Hematopoietic multipotent progenitor cell treated with erythropoietin and hydrocortisone succinate and interleukin-3 and kit ligand, for 15 days (in vitro differentiated cells): ENCODE measurements at regions not wholly inside any gene's neighbourhood (a gene's known extent, or its start where the extent isn't known, plus 50 kb on each side); places are given as distances from the start of the nearest gene placed in this dataset.

ENCODE experiments used
- DNase-seq: peaks from one replicate; pipeline ENCODE4 v3.0.0-alpha.2; 2015; ENCODE audit warnings: low spot score

- DNase-seq, result no peak
These were observed 334.1 kb downstream of the RPS24 start for GRCh38 chr10:78367751-78368150.

- no peak for DNase-seq
These were observed 337.5 kb downstream of the RPS24 start for GRCh38 chr10:78371136-78371535.

GRCh38 chr10:78372806-78373205, 339.1 kb downstream of the RPS24 start:
- no peak for DNase-seq

GRCh38 chr10:78374331-78375028, 340.8 kb downstream of the RPS24 start:
- no peak for DNase-seq

- no peak for DNase-seq
These were observed 342.5 kb downstream of the RPS24 start for GRCh38 chr10:78375854-78376785.

GRCh38 chr10:78377356-78377755, 343.7 kb downstream of the RPS24 start:
- DNase-seq, result no peak

- no peak for DNase-seq
These were observed 344.5 kb downstream of the RPS24 start for GRCh38 chr10:78378192-78378591.

- no peak for DNase-seq
These were observed 347.4 kb downstream of the RPS24 start for GRCh38 chr10:78381107-78381506.

- no peak for DNase-seq
These were observed 348.4 kb downstream of the RPS24 start for GRCh38 chr10:78382047-78382446.

GRCh38 chr10:78382772-78383171, 349.1 kb downstream of the RPS24 start:
- DNase-seq, result no peak

- DNase-seq, result no peak
These were observed 349.9 kb downstream of the RPS24 start for GRCh38 chr10:78383378-78384048.

GRCh38 chr10:78384049-78384431, 350.4 kb downstream of the RPS24 start:
- DNase-seq, result no peak

- DNase-seq, result no peak
These were observed 351.9 kb downstream of the RPS24 start for GRCh38 chr10:78385599-78385998.

- DNase-seq, result no peak
These were observed 352.8 kb downstream of the RPS24 start for GRCh38 chr10:78386509-78386908.

GRCh38 chr10:78388331-78389050, 354.8 kb downstream of the RPS24 start:
- DNase-seq, result no peak

- no peak for DNase-seq
These were observed 355.8 kb downstream of the RPS24 start for GRCh38 chr10:78389419-78389818.

- DNase-seq, result no peak
These were observed 356.4 kb downstream of the RPS24 start for GRCh38 chr10:78390051-78390450.

GRCh38 chr10:78390817-78391216, 357.2 kb downstream of the RPS24 start:
- DNase-seq, result no peak

- DNase-seq, result no peak
These were observed 357.9 kb downstream of the RPS24 start for GRCh38 chr10:78391585-78391984.

- no peak for DNase-seq
These were observed 358.5 kb downstream of the RPS24 start for GRCh38 chr10:78392197-78392596.

GRCh38 chr10:78393094-78393493, 359.4 kb downstream of the RPS24 start:
- DNase-seq, result no peak

- no peak for DNase-seq
These were observed 360.4 kb downstream of the RPS24 start for GRCh38 chr10:78394047-78394446.
